ENCODE measurements at regions not wholly inside any gene's neighbourhood (a gene's known extent, or its start where the extent isn't known, plus 50 kb on each side); places are given as distances from the start of the nearest gene placed in this dataset.

DNA sequence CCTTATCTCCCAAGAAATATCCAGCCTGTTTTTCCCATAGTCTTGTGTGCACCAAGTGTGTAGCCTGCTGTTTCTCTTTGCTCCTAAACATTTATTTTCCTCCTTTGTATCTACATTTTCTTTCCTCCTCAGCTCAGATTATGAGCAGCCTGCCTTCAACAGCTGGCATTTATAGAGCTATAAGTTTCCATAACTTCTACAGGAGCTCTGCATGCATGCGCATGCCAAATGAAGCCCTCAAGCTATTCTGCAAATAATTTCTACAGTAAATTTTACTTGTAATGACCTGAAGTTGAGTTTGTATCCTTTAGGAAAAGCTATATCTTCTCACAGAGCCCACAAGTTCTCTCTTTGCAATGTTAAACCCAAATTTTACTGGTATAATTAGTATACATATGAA is 699.5 kb downstream of the CETN3 start:
- TF ChIP-seq, protein P1, sequence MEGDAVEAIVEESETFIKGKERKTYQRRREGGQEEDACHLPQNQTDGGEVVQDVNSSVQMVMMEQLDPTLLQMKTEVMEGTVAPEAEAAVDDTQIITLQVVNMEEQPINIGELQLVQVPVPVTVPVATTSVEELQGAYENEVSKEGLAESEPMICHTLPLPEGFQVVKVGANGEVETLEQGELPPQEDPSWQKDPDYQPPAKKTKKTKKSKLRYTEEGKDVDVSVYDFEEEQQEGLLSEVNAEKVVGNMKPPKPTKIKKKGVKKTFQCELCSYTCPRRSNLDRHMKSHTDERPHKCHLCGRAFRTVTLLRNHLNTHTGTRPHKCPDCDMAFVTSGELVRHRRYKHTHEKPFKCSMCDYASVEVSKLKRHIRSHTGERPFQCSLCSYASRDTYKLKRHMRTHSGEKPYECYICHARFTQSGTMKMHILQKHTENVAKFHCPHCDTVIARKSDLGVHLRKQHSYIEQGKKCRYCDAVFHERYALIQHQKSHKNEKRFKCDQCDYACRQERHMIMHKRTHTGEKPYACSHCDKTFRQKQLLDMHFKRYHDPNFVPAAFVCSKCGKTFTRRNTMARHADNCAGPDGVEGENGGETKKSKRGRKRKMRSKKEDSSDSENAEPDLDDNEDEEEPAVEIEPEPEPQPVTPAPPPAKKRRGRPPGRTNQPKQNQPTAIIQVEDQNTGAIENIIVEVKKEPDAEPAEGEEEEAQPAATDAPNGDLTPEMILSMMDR (IDR thresholded peaks at IDR 0.05): no peak
- TF ChIP-seq POLR2A (IDR thresholded peaks at IDR 0.05): no peak
- no peak for TF ChIP-seq POLR2AphosphoS5 (IDR thresholded peaks at IDR 0.05)
- no peak for TF ChIP-seq EP300 (IDR thresholded peaks at IDR 0.05; ENCODE audit: low read depth)
